ENCODE measurements at regions not wholly inside any gene's neighbourhood (a gene's known extent, or its start where the extent isn't known, plus 50 kb on each side); places are given as distances from the start of the nearest gene placed in this dataset.
A peak's percentile ranks its signal among the peaks of the same experiment; 100 is the strongest.

DNA sequence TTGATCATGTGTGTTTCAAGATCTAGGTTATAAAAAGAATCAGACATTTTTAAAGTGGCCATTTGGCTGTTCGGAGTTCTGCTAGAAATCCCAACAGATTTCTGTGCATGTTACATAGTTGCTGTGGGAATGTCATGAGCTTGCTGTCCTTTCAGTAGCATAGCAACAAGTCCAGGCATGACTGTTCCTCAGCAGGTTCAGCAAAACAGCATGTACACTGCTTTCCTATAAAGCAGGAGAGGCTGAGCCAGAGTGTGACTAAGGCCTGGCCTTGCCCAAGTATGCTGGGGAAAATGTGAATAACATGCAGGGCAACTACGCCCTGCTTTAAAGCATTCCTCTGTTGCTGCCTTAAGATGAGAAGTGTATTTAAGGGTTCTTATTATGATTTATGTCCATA, 217.1 kb upstream of the SMIM31 start:
- TF ChIP-seq, protein P1, sequence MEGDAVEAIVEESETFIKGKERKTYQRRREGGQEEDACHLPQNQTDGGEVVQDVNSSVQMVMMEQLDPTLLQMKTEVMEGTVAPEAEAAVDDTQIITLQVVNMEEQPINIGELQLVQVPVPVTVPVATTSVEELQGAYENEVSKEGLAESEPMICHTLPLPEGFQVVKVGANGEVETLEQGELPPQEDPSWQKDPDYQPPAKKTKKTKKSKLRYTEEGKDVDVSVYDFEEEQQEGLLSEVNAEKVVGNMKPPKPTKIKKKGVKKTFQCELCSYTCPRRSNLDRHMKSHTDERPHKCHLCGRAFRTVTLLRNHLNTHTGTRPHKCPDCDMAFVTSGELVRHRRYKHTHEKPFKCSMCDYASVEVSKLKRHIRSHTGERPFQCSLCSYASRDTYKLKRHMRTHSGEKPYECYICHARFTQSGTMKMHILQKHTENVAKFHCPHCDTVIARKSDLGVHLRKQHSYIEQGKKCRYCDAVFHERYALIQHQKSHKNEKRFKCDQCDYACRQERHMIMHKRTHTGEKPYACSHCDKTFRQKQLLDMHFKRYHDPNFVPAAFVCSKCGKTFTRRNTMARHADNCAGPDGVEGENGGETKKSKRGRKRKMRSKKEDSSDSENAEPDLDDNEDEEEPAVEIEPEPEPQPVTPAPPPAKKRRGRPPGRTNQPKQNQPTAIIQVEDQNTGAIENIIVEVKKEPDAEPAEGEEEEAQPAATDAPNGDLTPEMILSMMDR (IDR thresholded peaks at IDR 0.05; ENCODE audit: insufficient read depth, low read depth, low read length, missing control alignments): peak; percentile 18
- DNase-seq (ENCODE audit: low read depth): peak; percentile 99
- no peak overlapping the region for H3K4me3 ChIP-seq (ENCODE audit: low read length)

DNA sequence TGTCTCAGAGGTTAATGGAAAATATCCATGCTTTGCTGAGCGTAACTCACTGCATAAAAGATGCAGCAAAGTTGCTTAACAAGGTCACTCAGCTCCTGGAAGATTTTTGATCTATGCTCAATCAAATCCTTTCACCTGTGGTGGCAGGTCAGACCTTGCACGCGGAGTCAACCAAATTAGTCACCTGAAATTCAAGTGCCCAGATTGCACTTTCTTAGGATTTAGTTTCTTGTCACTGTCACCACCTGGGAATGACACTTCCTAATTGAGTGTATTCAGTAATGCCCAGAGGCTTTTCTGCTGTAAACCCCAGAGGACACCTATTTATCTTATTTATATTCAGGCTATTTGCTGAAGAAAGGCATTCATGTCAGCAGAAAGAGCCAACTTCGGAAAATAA, 215.8 kb upstream of the SMIM31 start:
- no peak overlapping the region for H3K4me3 ChIP-seq (ENCODE audit: low read length)
- DNase-seq (ENCODE audit: low read depth): peak; percentile 55
- TF ChIP-seq, protein P1 (IDR thresholded peaks at IDR 0.05; ENCODE audit: insufficient read depth, low read depth, low read length, missing control alignments): no peak

DNA sequence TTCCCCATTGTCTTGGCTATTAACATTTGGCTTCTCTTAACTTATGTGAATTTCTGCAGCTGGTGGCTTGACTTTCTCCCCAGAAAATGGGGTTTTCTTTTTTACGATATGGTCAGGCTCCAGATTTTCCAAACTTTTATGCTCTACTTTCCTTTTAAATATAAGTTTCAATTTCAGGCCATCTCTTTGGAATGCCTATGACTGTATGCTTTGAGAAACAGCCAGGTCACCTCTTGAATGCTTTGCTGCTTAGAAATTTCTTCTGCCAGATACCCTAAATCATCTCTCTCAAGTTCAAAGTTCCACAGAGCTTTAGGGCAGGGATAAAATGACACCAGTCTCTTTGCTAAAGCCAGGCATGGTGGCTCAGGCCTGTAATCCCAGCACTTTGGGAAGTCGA, 212.9 kb upstream of the SMIM31 start:
- TF ChIP-seq, protein P1 (IDR thresholded peaks at IDR 0.05; ENCODE audit: insufficient read depth, low read depth, low read length, missing control alignments): no peak
- no peak for DNase-seq (ENCODE audit: low read depth)
- H3K4me3 ChIP-seq (ENCODE audit: low read length): no peak overlapping the region

DNA sequence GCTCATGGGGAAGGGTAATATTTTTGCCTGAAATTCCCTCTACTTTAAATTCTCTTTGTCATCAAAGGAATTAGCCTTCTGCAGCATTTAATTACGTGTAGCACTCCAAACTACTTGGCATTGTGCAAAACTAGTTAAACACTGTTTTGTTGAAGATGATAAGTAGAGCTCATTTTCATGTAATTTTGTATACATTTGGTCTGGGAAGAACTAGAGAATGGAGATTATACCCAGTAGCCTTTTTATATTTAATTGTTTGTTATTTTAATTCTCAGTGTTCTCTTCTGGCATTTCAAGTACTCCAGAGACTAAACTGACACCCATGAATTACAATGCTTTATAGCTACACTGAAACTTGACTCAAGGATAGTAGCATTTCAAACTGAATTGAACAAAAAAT, 211.5 kb upstream of the SMIM31 start:
- no peak for DNase-seq (ENCODE audit: low read depth)
- TF ChIP-seq, protein P1 (IDR thresholded peaks at IDR 0.05; ENCODE audit: insufficient read depth, low read depth, low read length, missing control alignments): no peak
- H3K4me3 ChIP-seq (ENCODE audit: low read length): no peak overlapping the region

DNA sequence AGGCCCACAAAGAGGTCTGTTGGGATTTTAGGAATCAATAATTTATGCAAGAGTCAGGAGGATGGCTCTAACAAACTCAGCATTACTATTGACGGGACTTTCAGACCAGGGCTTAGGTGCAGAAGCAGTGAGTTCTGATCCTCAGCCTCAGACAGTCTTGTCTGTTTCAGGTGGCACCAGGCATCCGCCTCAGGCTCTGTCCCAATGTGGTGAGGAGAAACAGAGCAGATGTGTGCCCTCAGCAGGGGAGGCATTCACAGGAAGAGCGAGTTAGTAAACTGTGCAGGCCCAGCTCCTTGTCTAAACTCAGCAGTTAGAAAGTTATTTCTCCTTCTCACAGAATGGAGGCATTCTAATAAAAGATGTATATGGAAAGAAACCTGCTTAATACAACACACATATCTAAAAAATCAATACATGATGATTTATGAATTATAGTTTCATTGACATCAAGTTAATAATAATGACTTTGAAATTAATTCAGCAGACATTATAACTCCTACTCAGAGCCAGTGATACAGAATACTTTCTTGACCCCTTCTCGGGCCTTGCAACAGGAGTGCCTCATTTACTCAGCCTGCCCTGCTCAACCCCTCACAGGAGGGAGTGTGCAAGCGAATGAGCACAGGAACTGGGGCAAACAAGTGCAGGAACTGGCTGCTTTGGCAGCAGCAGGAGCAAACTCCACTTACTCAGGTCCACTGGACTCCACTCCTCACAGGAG, 202.8 kb upstream of the SMIM31 start:
- TF ChIP-seq, protein P1 (IDR thresholded peaks at IDR 0.05; ENCODE audit: insufficient read depth, low read depth, low read length, missing control alignments): no peak
- DNase-seq (ENCODE audit: low read depth): no peak
- H3K4me3 ChIP-seq (ENCODE audit: low read length): no peak overlapping the region

DNA sequence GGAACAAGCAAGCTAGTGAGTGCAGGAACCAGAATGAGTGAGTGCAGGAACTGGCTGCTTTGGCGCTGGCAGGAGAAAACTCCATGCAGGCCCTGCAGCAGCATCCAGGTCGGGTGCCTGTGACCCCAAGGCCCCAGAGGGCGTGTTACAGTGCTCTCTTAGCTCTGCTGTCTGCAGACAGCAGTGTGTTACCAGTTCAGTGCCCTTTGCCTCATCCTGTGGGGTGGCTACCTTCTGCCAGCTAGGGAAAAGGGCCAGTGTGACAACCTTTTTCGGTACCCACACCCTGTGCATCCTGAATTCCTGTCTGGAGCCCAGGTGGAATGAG, 202.3 kb upstream of the SMIM31 start:
- no peak overlapping the region for H3K4me3 ChIP-seq (ENCODE audit: low read length)
- DNase-seq (ENCODE audit: low read depth): no peak
- TF ChIP-seq, protein P1 (IDR thresholded peaks at IDR 0.05; ENCODE audit: insufficient read depth, low read depth, low read length, missing control alignments): no peak
